ENCODE measurements at regions not wholly inside any gene's neighbourhood (a gene's known extent, or its start where the extent isn't known, plus 50 kb on each side); places are given as distances from the start of the nearest gene placed in this dataset.

DNA sequence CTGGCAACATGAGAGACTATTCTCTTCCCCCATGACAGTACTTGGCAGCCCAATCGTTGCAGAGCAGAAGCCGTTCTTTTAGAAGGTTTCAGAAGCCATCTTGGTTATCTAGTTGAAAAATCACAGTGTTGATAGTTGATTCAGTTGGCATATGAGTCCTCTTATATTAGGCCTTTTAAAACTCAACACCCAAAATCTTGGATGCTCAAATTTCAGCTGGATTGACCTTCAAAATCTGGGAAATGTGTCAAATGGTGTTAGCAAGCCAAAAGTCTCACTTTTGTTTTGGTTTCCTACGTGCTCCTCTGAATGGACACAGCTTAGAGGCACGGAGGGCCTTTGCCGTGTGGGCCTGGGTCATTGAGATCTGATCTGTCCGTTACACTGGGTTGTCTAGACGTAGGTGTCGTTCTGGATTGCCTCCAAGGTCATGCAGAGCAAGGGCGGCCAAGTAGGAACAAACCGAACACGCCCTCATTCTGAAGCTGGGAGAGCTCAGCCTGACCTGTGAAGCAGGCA lies 59.3 kb upstream of the BMPER start:
- TF ChIP-seq, protein P1, sequence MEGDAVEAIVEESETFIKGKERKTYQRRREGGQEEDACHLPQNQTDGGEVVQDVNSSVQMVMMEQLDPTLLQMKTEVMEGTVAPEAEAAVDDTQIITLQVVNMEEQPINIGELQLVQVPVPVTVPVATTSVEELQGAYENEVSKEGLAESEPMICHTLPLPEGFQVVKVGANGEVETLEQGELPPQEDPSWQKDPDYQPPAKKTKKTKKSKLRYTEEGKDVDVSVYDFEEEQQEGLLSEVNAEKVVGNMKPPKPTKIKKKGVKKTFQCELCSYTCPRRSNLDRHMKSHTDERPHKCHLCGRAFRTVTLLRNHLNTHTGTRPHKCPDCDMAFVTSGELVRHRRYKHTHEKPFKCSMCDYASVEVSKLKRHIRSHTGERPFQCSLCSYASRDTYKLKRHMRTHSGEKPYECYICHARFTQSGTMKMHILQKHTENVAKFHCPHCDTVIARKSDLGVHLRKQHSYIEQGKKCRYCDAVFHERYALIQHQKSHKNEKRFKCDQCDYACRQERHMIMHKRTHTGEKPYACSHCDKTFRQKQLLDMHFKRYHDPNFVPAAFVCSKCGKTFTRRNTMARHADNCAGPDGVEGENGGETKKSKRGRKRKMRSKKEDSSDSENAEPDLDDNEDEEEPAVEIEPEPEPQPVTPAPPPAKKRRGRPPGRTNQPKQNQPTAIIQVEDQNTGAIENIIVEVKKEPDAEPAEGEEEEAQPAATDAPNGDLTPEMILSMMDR (IDR thresholded peaks at IDR 0.05; ENCODE audit: poor library complexity), result no peak
- TF ChIP-seq EZH2 (IDR thresholded peaks at IDR 0.05; ENCODE audit: borderline replicate concordance) (no peak), EZH2phosphoT487 (IDR thresholded peaks at IDR 0.05; ENCODE audit: low read depth, severe bottlenecking, unreplicated experiment) (no peak)
